ENCODE measurements at regions not wholly inside any gene's neighbourhood (a gene's known extent, or its start where the extent isn't known, plus 50 kb on each side); places are given as distances from the start of the nearest gene placed in this dataset.

- no peak for TF ChIP-seq CTCF (IDR thresholded peaks at IDR 0.05)
Measured at GRCh38 chr2:181376442-181376841, 80.7 kb upstream of the ITGA4 start.

GRCh38 chr2:181376999-181377398 lies 80.2 kb upstream of the ITGA4 start:
- no peak for DNase-seq (ENCODE audit: low spot score)
- Mint-ChIP-seq H3K9me3 (ENCODE audit: low read depth) (no peaks in the 10 kb centered on the region), H3K4me3 (ENCODE audit: unreplicated experiment) (no peak overlapping the region), H3K27ac (ENCODE audit: unreplicated experiment) (no peak overlapping the region), H3K36me3 (ENCODE audit: low read depth) (no peaks in the 10 kb centered on the region), H3K4me1 (ENCODE audit: low read depth) (peaks cover 21% of the 10 kb centered on the region), H3K27me3 (ENCODE audit: low read depth) (no peaks in the 10 kb centered on the region)
- no peak for TF ChIP-seq CTCF (IDR thresholded peaks at IDR 0.05)

More at GRCh38 chr2:181376442-181376841, 80.7 kb upstream of the ITGA4 start:
- Mint-ChIP-seq H3K27me3 (ENCODE audit: low read depth) (no peaks in the 10 kb centered on the region), H3K4me1 (ENCODE audit: low read depth) (peaks cover 27% of the 10 kb centered on the region), H3K36me3 (ENCODE audit: low read depth) (no peaks in the 10 kb centered on the region), H3K4me3 (ENCODE audit: unreplicated experiment) (no peak overlapping the region), H3K9me3 (ENCODE audit: low read depth) (no peaks in the 10 kb centered on the region), H3K27ac (ENCODE audit: unreplicated experiment) (no peak overlapping the region)
- no peak for DNase-seq (ENCODE audit: low spot score)

- no peaks in the 10 kb centered on the region for H3K27me3 Mint-ChIP-seq (ENCODE audit: low read depth)
- H3K4me3 Mint-ChIP-seq (ENCODE audit: unreplicated experiment) = no peak overlapping the region
- peaks cover 6% of the 10 kb centered on the region for H3K4me1 Mint-ChIP-seq (ENCODE audit: low read depth)
- DNase-seq (ENCODE audit: low spot score) = no peak
- H3K9me3 Mint-ChIP-seq (ENCODE audit: low read depth) = no peaks in the 10 kb centered on the region
- H3K27ac Mint-ChIP-seq (ENCODE audit: unreplicated experiment) = no peak overlapping the region
- no peak for TF ChIP-seq CTCF (IDR thresholded peaks at IDR 0.05)
- no peaks in the 10 kb centered on the region for H3K36me3 Mint-ChIP-seq (ENCODE audit: low read depth)
Measured at GRCh38 chr2:181378491-181378890, 78.7 kb upstream of the ITGA4 start.

GRCh38 chr2:181380581-181380980 lies 76.6 kb upstream of the ITGA4 start:
- Mint-ChIP-seq H3K27ac (ENCODE audit: unreplicated experiment) (no peak overlapping the region), H3K27me3 (ENCODE audit: low read depth) (no peaks in the 10 kb centered on the region), H3K4me3 (ENCODE audit: unreplicated experiment) (no peak overlapping the region), H3K36me3 (ENCODE audit: low read depth) (no peaks in the 10 kb centered on the region), H3K9me3 (ENCODE audit: low read depth) (peaks cover 4% of the 10 kb centered on the region), H3K4me1 (ENCODE audit: low read depth) (no peaks in the 10 kb centered on the region)
- no peak for DNase-seq (ENCODE audit: low spot score)
- TF ChIP-seq CTCF (IDR thresholded peaks at IDR 0.05) = no peak

GRCh38 chr2:181384923-181385322 lies 72.3 kb upstream of the ITGA4 start:
- Mint-ChIP-seq H3K4me3 (ENCODE audit: unreplicated experiment) (no peak overlapping the region), H3K36me3 (ENCODE audit: low read depth) (no peaks in the 10 kb centered on the region), H3K4me1 (ENCODE audit: low read depth) (no peaks in the 10 kb centered on the region), H3K9me3 (ENCODE audit: low read depth) (peaks cover 5% of the 10 kb centered on the region), H3K27me3 (ENCODE audit: low read depth) (no peaks in the 10 kb centered on the region), H3K27ac (ENCODE audit: unreplicated experiment) (no peak overlapping the region)
- no peak for TF ChIP-seq CTCF (IDR thresholded peaks at IDR 0.05)
- no peak for DNase-seq (ENCODE audit: low spot score)

Data from chondrocyte (in vitro differentiated cells).